CD14-positive monocyte (primary cell): ENCODE measurements at regions not wholly inside any gene's neighbourhood (a gene's known extent, or its start where the extent isn't known, plus 50 kb on each side); places are given as distances from the start of the nearest gene placed in this dataset.

Experiments
- DNase-seq, 3 donors: peaks; one replicate each; pipeline ENCODE4 v3.0.0-alpha.2; 2011 to 2022
- H2AFZ ChIP-seq: 2 replicates; pipeline ENCODE4 v1.6.0; 2012; ENCODE audit warnings: mild to moderate bottlenecking, low read depth, low read length, inconsistent platforms; ENCODE audit not compliant: insufficient read depth, poor library complexity, severe bottlenecking
- H3K27ac ChIP-seq, 2 donors: 1 replicate in 1 of 2; 2 replicates in 1 of 2; pipeline ENCODE4 v1.5.1; 2012 to 2013; ENCODE audit warnings: low read length in 2 of 2, control low read depth in 1 of 2, inconsistent platforms in 1 of 2, low read depth in 1 of 2, mild to moderate bottlenecking in 1 of 2
- H3K27me3 ChIP-seq, 2 donors: one replicate each; pipeline versions ENCODE4 v1.6.0 to v1.6.1; 2011 to 2013; ENCODE audit warnings: low read length in 2 of 2; ENCODE audit not compliant: control insufficient read depth in 2 of 2, insufficient read depth in 2 of 2
- H3K36me3 ChIP-seq, 2 donors: replicated peaks in 1 of 2; 1 replicate in 1 of 2; 2 replicates in 1 of 2; pipeline versions ENCODE4 v1.5.1 to v1.6.1; 2012 to 2013; ENCODE audit warnings: low read length in 2 of 2, control low read depth in 1 of 2, inconsistent platforms in 1 of 2, mild to moderate bottlenecking in 1 of 2; ENCODE audit not compliant: insufficient read depth in 2 of 2, control insufficient read depth in 1 of 2
- H3K4me1 ChIP-seq, 2 donors: 1 replicate in 1 of 2; 2 replicates in 1 of 2; pipeline versions ENCODE4 v1.5.1 to v1.6.1; 2012 to 2013; ENCODE audit warnings: low read length in 2 of 2, control low read depth in 1 of 2, inconsistent platforms in 1 of 2, mild to moderate bottlenecking in 1 of 2, moderate library complexity in 1 of 2; ENCODE audit not compliant: insufficient read depth in 2 of 2, control insufficient read depth in 1 of 2
- H3K4me2 ChIP-seq: replicated peaks from 2 replicates; pipeline ENCODE3; 2012; ENCODE audit warnings: low read length, moderate library complexity, mild to moderate bottlenecking; ENCODE audit not compliant: poor library complexity, severe bottlenecking; ENCODE audit errors: extremely low read depth
- H3K4me3 ChIP-seq, 3 experiments: fragments of 200-600 bp in 1 of 3; sonication (generic) in 1 of 3; replicated peaks in 1 of 3; 1 replicate in 2 of 3; 2 replicates in 1 of 3; pipeline ENCODE4 v1.5.1; 2011 to 2013; ENCODE audit warnings: low read length in 3 of 3, mild to moderate bottlenecking in 3 of 3, control low read depth in 2 of 3, low read depth in 2 of 3, inconsistent platforms in 1 of 3, moderate library complexity in 1 of 3
- H3K79me2 ChIP-seq: 2 replicates; pipeline ENCODE4 v1.6.0; 2012; ENCODE audit warnings: mild to moderate bottlenecking, control low read depth, inconsistent platforms, low read length, moderate library complexity; ENCODE audit not compliant: insufficient read depth
- H3K9ac ChIP-seq: 2 replicates; pipeline ENCODE4 v1.6.0; 2017; ENCODE audit warnings: low read length, mild to moderate bottlenecking; ENCODE audit not compliant: insufficient read depth, poor library complexity, severe bottlenecking
- H3K9me3 ChIP-seq, 2 donors: replicated peaks in 1 of 2; 1 replicate in 1 of 2; 2 replicates in 1 of 2; pipeline versions ENCODE4 v1.5.1 to v1.6.1; 2012 to 2013; ENCODE audit warnings: low read length in 2 of 2, control low read depth in 1 of 2; ENCODE audit not compliant: control insufficient read depth in 1 of 2, insufficient read depth in 1 of 2
- H4K20me1 ChIP-seq: 2 replicates; pipeline ENCODE4 v1.6.0; 2012; ENCODE audit warnings: mild to moderate bottlenecking, low read length, control low read depth, moderate library complexity; ENCODE audit not compliant: insufficient read depth
- H3K27ac Mint-ChIP-seq, 7 donors: one replicate each; pipeline ENCODE4 v1.8.0; 2020; ENCODE audit warnings: mild to moderate bottlenecking in 7 of 7, mixed read lengths in 7 of 7, moderate library complexity in 6 of 7, inconsistent platforms in 2 of 7
- H3K27me3 Mint-ChIP-seq, 3 donors: one replicate each; pipeline ENCODE4 v1.8.0; 2021 to 2022; ENCODE audit warnings: low read depth in 3 of 3, mild to moderate bottlenecking in 3 of 3, mixed read lengths in 3 of 3, moderate library complexity in 3 of 3, inconsistent platforms in 1 of 3
- H3K36me3 Mint-ChIP-seq, 2 donors: one replicate each; pipeline ENCODE4 v1.8.0; 2020; ENCODE audit warnings: mixed read lengths in 2 of 2, inconsistent platforms in 1 of 2, mild to moderate bottlenecking in 1 of 2
- H3K4me1 Mint-ChIP-seq: one replicate; pipeline ENCODE4 v1.8.0; 2020; ENCODE audit warnings: mild to moderate bottlenecking, mixed read lengths
- H3K4me3 Mint-ChIP-seq, 2 donors: one replicate each; pipeline ENCODE4 v1.8.0; 2020; ENCODE audit warnings: mild to moderate bottlenecking in 2 of 2, mixed read lengths in 2 of 2, moderate library complexity in 1 of 2
- H3K9me3 Mint-ChIP-seq, 7 donors: one replicate each; pipeline ENCODE4 v1.8.0; 2020 to 2022; ENCODE audit warnings: mixed read lengths in 7 of 7, mild to moderate bottlenecking in 6 of 7, moderate library complexity in 6 of 7, inconsistent platforms in 2 of 7
- WGBS: methylation state at CpG from one replicate; pipeline ENCODE4 v1.1.5; 2013; ENCODE audit warnings: missing lambda C conversion rate; ENCODE audit not compliant: insufficient coverage; 5-methylcytosine and 5-hydroxymethylcytosine counted together
- intact Hi-C, 2 donors: fragments of 100-400 bp; cut with micrococcal nuclease; formaldehyde crosslinking; loops; one replicate each; pipeline versions ENCODE4 v1.15.0 to v1.15.1; 2023
- TF ChIP-seq, protein P1 (sequence below): fragments of 200-600 bp; IDR thresholded peaks from one replicate; pipeline ENCODE4 v1.8.0; 2022; ENCODE audit warnings: antibody characterized with exemption, mild to moderate bottlenecking

DNA sequence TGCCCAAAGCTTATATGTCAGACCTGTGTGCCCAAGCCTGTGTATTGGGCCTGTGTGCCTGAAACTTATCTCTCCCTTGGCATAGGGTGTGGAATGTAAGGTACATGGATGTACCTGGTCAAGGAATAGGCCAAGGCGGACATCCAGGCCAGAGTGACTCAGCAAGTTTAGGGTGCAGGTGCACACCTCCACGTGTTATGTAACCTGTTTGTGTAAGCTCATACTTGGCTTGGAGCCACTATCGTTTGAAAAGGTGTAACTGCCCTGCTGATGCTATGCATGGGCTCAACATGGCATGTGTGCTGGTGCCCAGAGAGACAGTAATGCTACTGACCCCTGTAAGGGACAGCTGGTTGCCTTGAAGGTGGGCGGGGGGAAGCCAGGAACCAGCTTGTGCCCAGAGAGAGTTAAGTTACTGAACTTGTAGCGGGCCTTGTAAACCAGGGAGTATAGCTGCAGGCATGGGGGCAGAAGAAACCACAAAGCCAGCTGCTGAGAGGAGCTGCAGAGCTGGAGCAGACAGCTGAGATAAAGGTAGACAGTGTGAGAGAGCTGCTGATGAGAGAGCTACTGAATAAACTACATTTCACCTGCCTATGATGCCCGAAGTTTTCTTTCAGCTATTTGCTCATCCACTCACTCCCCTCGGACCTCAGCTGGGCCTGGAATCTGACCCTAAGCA is 656.4 kb upstream of the ZWINT start:
- H3K36me3 Mint-ChIP-seq: no peaks in the 10 kb centered on the region
- no peaks in the 10 kb centered on the region for H3K79me2 ChIP-seq
- intact Hi-C loops: no loop called here
- H3K27ac ChIP-seq: no peak overlapping the region
- no peak overlapping the region for H3K27ac Mint-ChIP-seq
- no peak overlapping the region for H3K4me3 Mint-ChIP-seq
- TF ChIP-seq, protein P1, sequence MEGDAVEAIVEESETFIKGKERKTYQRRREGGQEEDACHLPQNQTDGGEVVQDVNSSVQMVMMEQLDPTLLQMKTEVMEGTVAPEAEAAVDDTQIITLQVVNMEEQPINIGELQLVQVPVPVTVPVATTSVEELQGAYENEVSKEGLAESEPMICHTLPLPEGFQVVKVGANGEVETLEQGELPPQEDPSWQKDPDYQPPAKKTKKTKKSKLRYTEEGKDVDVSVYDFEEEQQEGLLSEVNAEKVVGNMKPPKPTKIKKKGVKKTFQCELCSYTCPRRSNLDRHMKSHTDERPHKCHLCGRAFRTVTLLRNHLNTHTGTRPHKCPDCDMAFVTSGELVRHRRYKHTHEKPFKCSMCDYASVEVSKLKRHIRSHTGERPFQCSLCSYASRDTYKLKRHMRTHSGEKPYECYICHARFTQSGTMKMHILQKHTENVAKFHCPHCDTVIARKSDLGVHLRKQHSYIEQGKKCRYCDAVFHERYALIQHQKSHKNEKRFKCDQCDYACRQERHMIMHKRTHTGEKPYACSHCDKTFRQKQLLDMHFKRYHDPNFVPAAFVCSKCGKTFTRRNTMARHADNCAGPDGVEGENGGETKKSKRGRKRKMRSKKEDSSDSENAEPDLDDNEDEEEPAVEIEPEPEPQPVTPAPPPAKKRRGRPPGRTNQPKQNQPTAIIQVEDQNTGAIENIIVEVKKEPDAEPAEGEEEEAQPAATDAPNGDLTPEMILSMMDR: no peak
- DNase-seq: no peak
- peaks cover 16 to 23% of the 10 kb centered on the region in 2 donors for H3K9me3 ChIP-seq
- no peak overlapping the region for H3K4me3 ChIP-seq
- WGBS: 74% methylated on average over 6 of the region's 7 CpGs
- no peaks in the 10 kb centered on the region for H3K4me1 ChIP-seq
- H3K9me3 Mint-ChIP-seq: peaks cover 0 to 19% (median 6%) of the 10 kb centered on the region in 7 donors
- no peak overlapping the region for H3K9ac ChIP-seq
- H4K20me1 ChIP-seq: no peaks in the 10 kb centered on the region
- no peaks in the 10 kb centered on the region for H3K4me1 Mint-ChIP-seq
- no peak overlapping the region for H3K4me2 ChIP-seq
- no peak overlapping the region for H2AFZ ChIP-seq
- H3K36me3 ChIP-seq: no peaks in the 10 kb centered on the region
- H3K27me3 Mint-ChIP-seq: no peaks in the 10 kb centered on the region
- no peaks in the 10 kb centered on the region for H3K27me3 ChIP-seq

DNA sequence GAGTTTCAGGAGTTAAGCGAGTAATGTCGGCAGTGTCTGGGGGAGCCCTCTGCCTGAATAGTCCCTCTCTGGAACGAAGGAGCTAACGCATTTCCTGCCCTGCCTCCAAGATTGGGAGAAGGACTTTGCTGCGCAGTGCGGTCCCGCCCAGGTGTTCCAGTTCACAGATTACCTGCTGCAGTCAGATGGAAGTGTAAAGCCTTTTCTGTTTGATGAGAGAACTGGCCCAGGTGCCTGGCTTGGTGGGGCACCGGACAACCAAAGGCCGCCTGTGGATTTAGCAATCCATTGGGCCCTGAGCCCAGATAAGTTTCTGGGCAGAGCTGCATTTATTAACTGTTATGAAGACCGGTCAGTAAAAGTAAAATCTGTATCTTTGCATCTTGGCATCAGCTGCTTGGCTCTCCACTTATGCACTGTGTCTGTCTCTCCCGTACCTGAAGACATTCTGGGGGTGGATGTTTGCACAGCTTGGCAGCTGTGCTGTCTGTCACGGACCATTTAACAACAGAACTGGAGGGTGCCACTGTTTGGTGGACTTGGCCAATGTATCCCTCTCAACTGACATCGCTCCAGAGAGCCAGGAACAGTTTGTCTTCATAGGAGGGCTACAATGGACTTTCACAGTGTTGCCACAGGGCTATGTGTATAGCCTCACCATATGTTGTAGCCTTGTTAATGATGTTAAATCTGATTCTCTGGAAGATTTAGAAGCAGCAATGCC is 654.7 kb upstream of the ZWINT start:
- peaks cover 16 to 23% of the 10 kb centered on the region in 2 donors for H3K9me3 ChIP-seq
- no peak overlapping the region for H3K4me3 ChIP-seq
- TF ChIP-seq, protein P1: no peak
- intact Hi-C loops: no loop called here
- Mint-ChIP-seq H3K36me3 (no peaks in the 10 kb centered on the region), H3K4me3 (no peak overlapping the region), H3K27ac (no peak overlapping the region), H3K4me1 (no peaks in the 10 kb centered on the region), H3K9me3 (peaks cover 0 to 19% (median 6%) of the 10 kb centered on the region in 7 donors), H3K27me3 (no peaks in the 10 kb centered on the region)
- H3K27ac ChIP-seq: no peak overlapping the region
- no peak overlapping the region for H2AFZ ChIP-seq
- no peak overlapping the region for H3K9ac ChIP-seq
- DNase-seq: no peak
- no peaks in the 10 kb centered on the region for H3K27me3 ChIP-seq
- no peaks in the 10 kb centered on the region for H3K4me1 ChIP-seq
- no peaks in the 10 kb centered on the region for H3K36me3 ChIP-seq
- 96% methylated on average over 13 of the region's 13 CpGs for WGBS
- H3K79me2 ChIP-seq: no peaks in the 10 kb centered on the region
- H4K20me1 ChIP-seq: no peaks in the 10 kb centered on the region
- no peak overlapping the region for H3K4me2 ChIP-seq
